Bronchial epithelial cell (primary cell): ENCODE measurements at regions not wholly inside any gene's neighbourhood (a gene's known extent, or its start where the extent isn't known, plus 50 kb on each side); places are given as distances from the start of the nearest gene placed in this dataset.
A peak's percentile ranks its signal among the peaks of the same experiment; 100 is the strongest.

ENCODE experiments used
- DNase-seq: peaks from one replicate; pipeline ENCODE4 v3.0.0-alpha.2; 2010; ENCODE audit warnings: low read depth
- FAIRE-seq: peaks from 2 replicates; lab custom pipeline; 2011; peaks lifted over from hg19 to GRCh38; lab: Jason Lieb, UNC
- H3K27me3 ChIP-seq: 2 replicates; pipeline ENCODE4 v1.5.1; 2011; ENCODE audit warnings: low read length; ENCODE audit not compliant: control insufficient read depth, insufficient read depth
- H3K36me3 ChIP-seq: 2 replicates; pipeline ENCODE4 v1.5.1; 2011; ENCODE audit warnings: low read length; ENCODE audit not compliant: control insufficient read depth, insufficient read depth
- H3K4me3 ChIP-seq: 2 replicates; pipeline ENCODE4 v1.5.1; 2011; ENCODE audit warnings: mild to moderate bottlenecking, low read depth, low read length, control low read depth
- TF ChIP-seq, protein P1 (sequence below): IDR thresholded peaks from 2 replicates; pipeline ENCODE4 v1.5.1; 2011; ENCODE audit warnings: mild to moderate bottlenecking, moderate library complexity, low read length, control low read depth, inconsistent platforms; ENCODE audit not compliant: insufficient read depth, severe bottlenecking

DNA sequence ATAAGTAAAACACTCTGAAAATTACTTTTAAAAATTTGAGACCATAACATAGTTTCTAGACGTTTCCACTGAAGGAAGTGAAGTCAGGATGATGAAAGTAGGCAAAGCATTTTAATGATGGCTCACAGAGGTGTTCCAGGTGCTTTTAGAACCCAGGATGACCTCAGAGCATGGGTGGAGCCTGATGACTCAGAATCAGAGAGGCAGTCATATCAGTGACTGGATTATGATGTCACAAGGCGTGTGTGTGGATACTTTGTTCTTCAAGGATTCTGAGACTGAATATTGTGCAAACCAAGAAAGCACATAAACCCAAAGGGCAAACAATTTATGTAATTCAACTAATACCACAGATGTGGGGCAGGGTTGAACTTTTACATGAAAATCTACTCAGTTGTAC lies 200.2 kb upstream of the FOXN2 start:
- DNase-seq, result peak; percentile 98

GRCh38 chr2:48116497-48116896 lies 198.0 kb upstream of the FOXN2 start:
- TF ChIP-seq, protein P1, sequence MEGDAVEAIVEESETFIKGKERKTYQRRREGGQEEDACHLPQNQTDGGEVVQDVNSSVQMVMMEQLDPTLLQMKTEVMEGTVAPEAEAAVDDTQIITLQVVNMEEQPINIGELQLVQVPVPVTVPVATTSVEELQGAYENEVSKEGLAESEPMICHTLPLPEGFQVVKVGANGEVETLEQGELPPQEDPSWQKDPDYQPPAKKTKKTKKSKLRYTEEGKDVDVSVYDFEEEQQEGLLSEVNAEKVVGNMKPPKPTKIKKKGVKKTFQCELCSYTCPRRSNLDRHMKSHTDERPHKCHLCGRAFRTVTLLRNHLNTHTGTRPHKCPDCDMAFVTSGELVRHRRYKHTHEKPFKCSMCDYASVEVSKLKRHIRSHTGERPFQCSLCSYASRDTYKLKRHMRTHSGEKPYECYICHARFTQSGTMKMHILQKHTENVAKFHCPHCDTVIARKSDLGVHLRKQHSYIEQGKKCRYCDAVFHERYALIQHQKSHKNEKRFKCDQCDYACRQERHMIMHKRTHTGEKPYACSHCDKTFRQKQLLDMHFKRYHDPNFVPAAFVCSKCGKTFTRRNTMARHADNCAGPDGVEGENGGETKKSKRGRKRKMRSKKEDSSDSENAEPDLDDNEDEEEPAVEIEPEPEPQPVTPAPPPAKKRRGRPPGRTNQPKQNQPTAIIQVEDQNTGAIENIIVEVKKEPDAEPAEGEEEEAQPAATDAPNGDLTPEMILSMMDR, result no peak
- FAIRE-seq (no peak), DNase-seq (no peak)
- no peaks in the 10 kb centered on the region for H3K36me3 ChIP-seq
- no peaks in the 10 kb centered on the region for H3K27me3 ChIP-seq
- no peak overlapping the region for H3K4me3 ChIP-seq

More for the DNA sequence above, 200.2 kb upstream of the FOXN2 start:
- TF ChIP-seq, protein P1, result no peak
- H3K4me3 ChIP-seq, result no peak overlapping the region
- FAIRE-seq, result no peak
- H3K36me3 ChIP-seq, result no peaks in the 10 kb centered on the region
- no peaks in the 10 kb centered on the region for H3K27me3 ChIP-seq

GRCh38 chr2:48118895-48119294 lies 195.6 kb upstream of the FOXN2 start:
- TF ChIP-seq, protein P1, result no peak
- Histone ChIP-seq H3K36me3 (no peaks in the 10 kb centered on the region), H3K27me3 (no peaks in the 10 kb centered on the region), H3K4me3 (no peak overlapping the region)
- DNase-seq, result no peak
- FAIRE-seq, result no peak

- DNase-seq (no peak), FAIRE-seq (no peak)
- H3K36me3 ChIP-seq, result no peaks in the 10 kb centered on the region
- TF ChIP-seq, protein P1, result no peak
- no peaks in the 10 kb centered on the region for H3K27me3 ChIP-seq
- H3K4me3 ChIP-seq, result no peak overlapping the region
These were observed 194.4 kb upstream of the FOXN2 start for GRCh38 chr2:48120112-48120511.

DNA sequence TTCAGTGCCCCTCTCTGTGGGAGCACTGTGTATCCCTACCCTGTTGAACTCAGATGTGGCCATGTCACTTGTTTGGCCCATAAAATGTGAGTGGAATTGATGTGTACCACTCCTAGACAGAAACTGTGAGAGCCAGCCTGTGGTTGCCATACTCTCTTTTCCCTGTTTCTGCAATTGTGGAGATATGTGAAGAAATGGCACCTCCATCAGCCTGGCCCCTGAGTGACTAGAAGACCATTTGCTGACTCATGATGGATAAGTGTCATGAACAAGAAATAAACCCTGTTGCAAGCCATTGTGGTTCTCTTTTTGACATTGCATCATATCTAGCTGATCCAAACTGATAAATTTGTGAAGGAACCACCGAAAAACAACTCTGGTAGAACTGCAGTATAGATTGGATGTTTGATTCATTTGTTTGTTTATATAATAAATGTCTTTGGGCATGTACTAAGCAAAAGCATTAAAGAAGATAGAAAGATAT lies 193.7 kb upstream of the FOXN2 start:
- Histone ChIP-seq H3K27me3 (no peaks in the 10 kb centered on the region), H3K36me3 (no peaks in the 10 kb centered on the region), H3K4me3 (no peak overlapping the region)
- FAIRE-seq (no peak), DNase-seq (peak; percentile 30)
- TF ChIP-seq, protein P1, result no peak

GRCh38 chr2:48122166-48122565 lies 192.3 kb upstream of the FOXN2 start:
- H3K36me3 ChIP-seq, result no peaks in the 10 kb centered on the region
- TF ChIP-seq, protein P1, result no peak
- DNase-seq (no peak), FAIRE-seq (no peak)
- no peak overlapping the region for H3K4me3 ChIP-seq
- no peaks in the 10 kb centered on the region for H3K27me3 ChIP-seq
